HEK293T (cell line): ENCODE measurements at regions not wholly inside any gene's neighbourhood (a gene's known extent, or its start where the extent isn't known, plus 50 kb on each side); places are given as distances from the start of the nearest gene placed in this dataset.

Source experiments
- CTCF ChIA-PET: fragments of 350-600 bp; formaldehyde crosslinking; extraction: SDS; loops from one replicate; lab custom pipeline; 2021; ENCODE audit warnings: antibody characterized with exemption, inconsistent platforms; lab: Yijun Ruan, JAX
- POLR2A ChIA-PET: fragments of 350-600 bp; formaldehyde crosslinking; extraction: SDS; loops from one replicate; lab custom pipeline; 2020; ENCODE audit warnings: antibody characterized with exemption, inconsistent platforms; lab: Yijun Ruan, JAX
- DNase-seq: peaks from one replicate; pipeline ENCODE4 v3.0.0; 2012; ENCODE audit warnings: mixed read lengths; ENCODE audit errors: extremely low spot score
- ARNT ChIP-seq: fragments of 450-650 bp; IDR thresholded peaks from 2 replicates; pipeline ENCODE4 v1.6.1; 2017; ENCODE audit warnings: mild to moderate bottlenecking
- BHLHE40 ChIP-seq: fragments of 450-650 bp; IDR thresholded peaks from 2 replicates; pipeline ENCODE4 v1.6.1; 2016; ENCODE audit warnings: mild to moderate bottlenecking, moderate library complexity, borderline replicate concordance
- CTBP1 ChIP-seq: fragments of 450-650 bp; IDR thresholded peaks from 2 replicates; pipeline ENCODE4 v1.6.1; 2016; ENCODE audit warnings: borderline replicate concordance
- ELF4 ChIP-seq: fragments of 450-650 bp; IDR thresholded peaks from 2 replicates; pipeline ENCODE4 v1.6.1; 2017; ENCODE audit warnings: antibody characterized with exemption
- FOXA1 ChIP-seq: fragments of 450-650 bp; IDR thresholded peaks from 2 replicates; pipeline ENCODE4 v1.6.1; 2016; ENCODE audit warnings: mild to moderate bottlenecking
- FOXK2 ChIP-seq: fragments of 450-650 bp; IDR thresholded peaks from 2 replicates; pipeline ENCODE4 v1.6.1; 2016; ENCODE audit warnings: mild to moderate bottlenecking
- FOXM1 ChIP-seq: fragments of 450-650 bp; IDR thresholded peaks from 2 replicates; pipeline ENCODE4 v1.6.1; 2017; ENCODE audit warnings: mild to moderate bottlenecking, borderline replicate concordance
- HDGF ChIP-seq: fragments of 450-650 bp; IDR thresholded peaks from 2 replicates; pipeline ENCODE4 v1.6.1; 2017; ENCODE audit warnings: antibody characterized with exemption, borderline replicate concordance
- L3MBTL2 ChIP-seq: fragments of 450-650 bp; conservative IDR thresholded peaks from 2 replicates; pipeline ENCODE4 v1.6.1; 2016; ENCODE audit warnings: mild to moderate bottlenecking
- LEF1 ChIP-seq: fragments of 450-650 bp; IDR thresholded peaks from 2 replicates; pipeline ENCODE4 v1.6.1; 2017; ENCODE audit warnings: mild to moderate bottlenecking, borderline replicate concordance
- NFRKB ChIP-seq: fragments of 450-650 bp; IDR thresholded peaks from 2 replicates; pipeline ENCODE4 v1.6.1; 2016; ENCODE audit warnings: mild to moderate bottlenecking, moderate library complexity
- PKNOX1 ChIP-seq: fragments of 450-650 bp; IDR thresholded peaks from 2 replicates; pipeline ENCODE4 v1.6.1; 2016
- SP1 ChIP-seq: fragments of 450-650 bp; IDR thresholded peaks from 2 replicates; pipeline ENCODE4 v1.6.1; 2017
- SUZ12 ChIP-seq: fragments of 450-650 bp; IDR thresholded peaks from 2 replicates; pipeline ENCODE4 v1.6.1; 2016; ENCODE audit warnings: mild to moderate bottlenecking
- TARDBP ChIP-seq: fragments of 450-650 bp; IDR thresholded peaks from 2 replicates; pipeline ENCODE4 v1.6.1; 2016
- ZNF384 ChIP-seq: fragments of 450-650 bp; IDR thresholded peaks from 2 replicates; pipeline ENCODE4 v1.6.1; 2016

GRCh38 chr17:77437747-77438146 is 297.0 kb downstream of the SEC14L1 start:
- CTCF ChIA-PET = interaction anchor here (0.6 kb wide), 1 partner anchor 138 kb away, joined by 3 read pairs; no protein-coding TSS in a partner anchor
- POLR2A ChIA-PET = no interaction called here
- no peak for TF ChIP-seq ZNF384
- no peak for DNase-seq

GRCh38 chr17:77438241-77439188 is 297.7 kb downstream of the SEC14L1 start:
- CTCF ChIA-PET = interaction anchor here (0.6 kb wide), 1 partner anchor 139 kb away, joined by 3 read pairs; no protein-coding TSS in a partner anchor
- POLR2A ChIA-PET = interaction anchor here (1.1 kb wide), 1 partner anchor 14 kb away, joined by 3 read pairs; no protein-coding TSS in a partner anchor
- DNase-seq = no peak

DNA sequence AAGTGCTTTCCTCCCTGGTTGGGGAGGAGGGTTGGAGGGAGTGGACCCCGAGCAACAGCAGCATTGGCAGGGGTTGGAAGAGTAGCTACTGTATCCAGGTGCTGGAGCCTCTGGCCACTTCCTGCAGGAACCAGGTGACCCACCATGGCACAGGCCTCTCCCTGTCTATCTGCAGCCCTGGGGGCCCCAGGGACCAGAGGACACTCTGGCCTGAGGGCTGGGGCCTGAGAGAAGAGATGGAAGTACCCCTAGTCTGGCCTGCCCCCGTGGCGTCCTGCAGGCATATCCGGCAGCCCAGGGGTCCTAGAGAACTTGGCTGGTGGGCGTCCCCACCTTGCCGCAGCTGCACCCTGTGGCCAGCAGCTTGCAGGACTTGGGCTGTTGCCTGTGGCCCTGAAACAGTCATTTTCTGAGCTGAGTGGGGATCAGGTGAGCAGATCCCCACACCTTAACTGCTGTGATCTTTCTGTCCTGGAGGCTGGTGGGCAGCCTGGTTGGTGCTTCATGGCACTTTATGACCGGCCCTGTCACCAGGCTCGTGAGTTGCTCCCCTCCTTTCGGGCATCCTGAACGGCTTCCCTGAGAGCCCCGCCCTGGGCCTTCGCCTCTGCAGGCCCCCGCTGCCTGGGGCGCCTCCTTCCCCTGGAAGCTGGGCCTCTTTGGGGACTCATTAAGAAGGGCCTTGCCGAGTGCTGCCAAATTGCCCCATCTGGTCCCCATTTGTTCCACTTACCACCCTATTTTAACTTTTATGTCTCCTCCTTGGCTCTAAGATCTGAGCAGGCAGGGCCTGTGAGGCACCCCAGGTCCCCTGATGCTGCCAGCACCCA is 298.6 kb downstream of the SEC14L1 start:
- TF ChIP-seq LEF1 (no peak), FOXM1 (no peak), SUZ12 (no peak), TARDBP (no peak), FOXK2 (no peak), BHLHE40 (no peak), ELF4 (no peak), NFRKB (no peak), HDGF (no peak), ZNF384 (no peak), ARNT (no peak), L3MBTL2 (no peak), FOXA1 (no peak), CTBP1 (no peak), PKNOX1 (no peak), SP1 (no peak)
- POLR2A ChIA-PET = interaction anchor here (1.1 kb wide), 1 partner anchor 13 kb away, joined by 3 read pairs; no protein-coding TSS in a partner anchor
- CTCF ChIA-PET = no interaction called here
- DNase-seq = no peak

More at GRCh38 chr17:77438241-77439188, 297.7 kb downstream of the SEC14L1 start:
- no peak for TF ChIP-seq LEF1
- no peak for TF ChIP-seq TARDBP
- TF ChIP-seq FOXA1 = no peak
- no peak for TF ChIP-seq ARNT
- no peak for TF ChIP-seq FOXM1
- no peak for TF ChIP-seq CTBP1
- no peak for TF ChIP-seq FOXK2
- no peak for TF ChIP-seq PKNOX1
- no peak for TF ChIP-seq SUZ12
- TF ChIP-seq BHLHE40 = no peak
- no peak for TF ChIP-seq L3MBTL2

GRCh38 chr17:77440560-77440981 is 299.8 kb downstream of the SEC14L1 start:
- ChIA-PET CTCF (interaction anchor here (1.2 kb wide), 2 partner anchors 11 kb away, joined by 3 to 6 read pairs; no protein-coding TSS in a partner anchor), POLR2A (no interaction called here)
- no peak for DNase-seq
- TF ChIP-seq FOXK2 (no peak), SUZ12 (no peak)

- DNase-seq = no peak
- ChIA-PET POLR2A (interaction anchor here (1.0 kb wide), 1 partner anchor 10 kb away, joined by 3 read pairs; no protein-coding TSS in a partner anchor), CTCF (interaction anchor here (0.7 to 1.2 kb wide), 3 partner anchors 10 to 1818 kb away, joined by 3 to 6 read pairs (median 3); no protein-coding TSS in a partner anchor)
Measured at GRCh38 chr17:77441130-77441920, 300.6 kb downstream of the SEC14L1 start.

DNA sequence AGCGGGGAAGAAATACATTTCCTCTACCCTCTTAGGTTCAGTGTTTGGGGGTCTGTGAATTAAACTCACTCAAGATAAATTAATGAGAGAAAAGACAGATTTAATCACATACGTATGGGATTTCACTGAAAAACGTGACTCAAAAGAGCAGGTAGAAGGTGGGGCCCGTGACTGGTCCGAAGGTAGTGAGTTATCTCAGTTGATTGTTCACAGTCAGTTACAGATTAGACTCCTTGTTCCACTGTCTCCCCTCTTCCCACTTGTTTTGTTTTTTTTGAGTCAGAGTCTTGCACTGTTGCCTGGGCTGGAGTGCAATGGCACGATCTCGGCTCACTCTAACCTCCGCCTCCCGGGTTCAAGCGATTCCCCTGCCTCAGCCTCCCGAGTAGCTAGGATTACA is 301.2 kb downstream of the SEC14L1 start:
- no peak for DNase-seq
- CTCF ChIA-PET = interaction anchor here (0.7 kb wide), 1 partner anchor 1818 kb away, joined by 3 read pairs; no protein-coding TSS in a partner anchor
- POLR2A ChIA-PET = interaction anchor here (1.0 kb wide), 1 partner anchor 10 kb away, joined by 3 read pairs; no protein-coding TSS in a partner anchor
- TF ChIP-seq L3MBTL2 (no peak), SP1 (no peak), FOXA1 (no peak), ELF4 (no peak), ARNT (no peak), PKNOX1 (no peak), ZNF384 (no peak), TARDBP (no peak), HDGF (no peak), BHLHE40 (no peak), NFRKB (no peak), SUZ12 (no peak), FOXM1 (no peak), FOXK2 (no peak), LEF1 (no peak), CTBP1 (no peak)

More at GRCh38 chr17:77441130-77441920, 300.6 kb downstream of the SEC14L1 start:
- TF ChIP-seq FOXK2 = no peak
